HG03139 (cell line): ENCODE measurements at regions not wholly inside any gene's neighbourhood (a gene's known extent, or its start where the extent isn't known, plus 50 kb on each side); places are given as distances from the start of the nearest gene placed in this dataset.
"Not testable (repeated sequence)": the region's sequence is repeated elsewhere in the genome, so short reads cannot be mapped to it uniquely, and the experiment has no call there.

Experiments used
- ATAC-seq: cut with Tn5 transposase; IDR thresholded peaks from one replicate; pipeline ENCODE4 v1.9.1; 2021; ENCODE audit not compliant: unreplicated experiment

DNA sequence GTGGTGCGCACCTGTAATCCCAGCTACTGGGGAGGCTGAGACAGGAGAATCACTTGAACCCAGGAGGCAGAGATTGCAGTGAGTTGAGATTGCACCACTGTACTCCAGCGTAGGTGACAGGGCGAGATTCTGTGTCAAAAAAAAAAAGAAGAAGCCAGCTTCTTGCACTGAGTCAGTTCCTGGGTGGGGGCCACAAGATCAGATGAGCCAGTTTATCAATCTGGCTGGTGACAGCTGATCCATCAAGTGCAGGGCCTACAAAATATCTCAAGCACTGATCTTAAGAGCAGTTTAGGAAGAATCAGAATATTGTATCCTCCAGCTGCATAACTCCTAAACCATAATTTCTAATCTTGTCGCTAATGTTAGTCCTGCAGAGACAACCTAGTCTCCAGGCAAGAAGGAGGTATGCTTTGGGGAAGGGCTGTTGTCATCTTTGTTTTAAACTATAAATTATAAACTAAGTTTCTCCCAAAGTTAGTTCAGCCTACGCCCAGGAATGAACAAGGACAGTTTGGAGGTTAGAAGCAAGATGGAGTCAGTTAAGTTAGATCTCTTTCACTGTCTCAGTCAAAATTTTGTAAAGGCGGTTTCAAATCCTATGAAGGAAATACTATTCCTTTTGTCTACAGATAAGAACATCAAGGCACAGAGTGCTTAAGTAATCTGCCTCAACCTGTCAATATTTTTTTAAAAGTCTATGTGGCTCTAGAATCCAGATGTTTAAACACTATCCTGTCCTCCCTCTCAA lies 139.0 kb upstream of the NUDT4 start:
- not testable (repeated sequence) for ATAC-seq

DNA sequence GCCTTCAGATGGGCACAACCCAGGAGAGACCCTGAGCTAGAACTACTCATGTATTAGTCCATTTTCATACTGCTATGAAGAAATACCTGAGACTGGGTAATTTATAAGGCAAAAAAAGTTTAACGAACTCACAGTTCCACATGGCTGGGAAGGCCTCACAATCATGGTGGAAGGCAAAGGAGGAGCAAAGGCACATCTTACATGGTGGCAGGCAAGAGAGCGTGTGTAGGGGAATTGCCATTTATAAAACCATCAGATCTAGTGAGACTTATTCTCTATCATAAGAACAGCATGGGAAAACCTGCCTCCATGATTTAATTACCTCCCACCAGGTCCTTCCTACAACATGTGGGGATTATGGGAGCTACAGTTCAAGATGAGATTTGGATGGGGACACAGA lies 137.9 kb upstream of the NUDT4 start:
- ATAC-seq: not testable (repeated sequence)

- no peak for ATAC-seq
Observed at GRCh38 chr12:93242154-93242972, 135.4 kb upstream of the NUDT4 start.

- no peak for ATAC-seq
Observed at GRCh38 chr12:93243382-93243688, 134.4 kb upstream of the NUDT4 start.

DNA sequence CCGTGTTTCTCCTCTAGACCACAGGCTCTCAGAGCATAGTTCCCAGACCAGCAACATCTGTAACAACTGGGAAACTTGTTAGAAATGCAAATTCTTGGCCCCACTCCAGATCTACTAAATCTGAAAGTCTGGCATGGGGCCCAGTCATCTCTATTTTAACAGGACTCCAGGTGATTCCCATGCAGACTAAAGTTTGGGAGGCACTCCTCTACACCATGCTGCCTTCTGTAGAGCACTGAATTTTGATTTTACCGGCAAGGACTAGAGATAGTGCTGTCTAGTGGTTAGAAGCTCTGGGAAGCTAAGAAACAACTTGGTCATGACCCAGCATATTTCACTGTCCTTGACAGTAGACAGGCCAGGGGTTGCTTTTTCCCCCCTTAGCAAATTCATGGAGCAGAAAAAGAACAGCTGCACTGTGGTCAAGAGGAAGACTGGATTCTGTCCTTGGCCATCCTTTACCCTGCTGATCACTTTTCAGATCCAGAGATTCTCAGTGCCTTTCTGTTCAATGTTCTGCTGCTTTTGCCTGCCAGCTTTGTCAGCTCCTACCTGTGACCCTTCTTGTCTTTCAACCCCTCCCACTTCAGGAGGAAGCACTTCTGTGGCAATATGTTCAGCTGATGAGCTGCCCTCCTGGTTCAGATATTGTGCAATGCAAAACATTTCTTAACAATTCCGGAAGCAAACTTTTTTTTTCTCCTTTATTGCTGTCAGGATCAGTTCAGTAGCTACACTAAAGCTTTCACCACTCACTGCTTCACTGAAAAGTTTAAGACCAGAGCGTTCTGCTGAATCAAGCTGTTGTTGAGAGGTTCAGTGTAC lies 133.8 kb upstream of the NUDT4 start:
- ATAC-seq: peak; percentile 49

GRCh38 chr12:93244514-93245077 lies 133.1 kb upstream of the NUDT4 start:
- no peak for ATAC-seq

GRCh38 chr12:93245543-93245942 lies 132.2 kb upstream of the NUDT4 start:
- ATAC-seq: peak; percentile 68

DNA sequence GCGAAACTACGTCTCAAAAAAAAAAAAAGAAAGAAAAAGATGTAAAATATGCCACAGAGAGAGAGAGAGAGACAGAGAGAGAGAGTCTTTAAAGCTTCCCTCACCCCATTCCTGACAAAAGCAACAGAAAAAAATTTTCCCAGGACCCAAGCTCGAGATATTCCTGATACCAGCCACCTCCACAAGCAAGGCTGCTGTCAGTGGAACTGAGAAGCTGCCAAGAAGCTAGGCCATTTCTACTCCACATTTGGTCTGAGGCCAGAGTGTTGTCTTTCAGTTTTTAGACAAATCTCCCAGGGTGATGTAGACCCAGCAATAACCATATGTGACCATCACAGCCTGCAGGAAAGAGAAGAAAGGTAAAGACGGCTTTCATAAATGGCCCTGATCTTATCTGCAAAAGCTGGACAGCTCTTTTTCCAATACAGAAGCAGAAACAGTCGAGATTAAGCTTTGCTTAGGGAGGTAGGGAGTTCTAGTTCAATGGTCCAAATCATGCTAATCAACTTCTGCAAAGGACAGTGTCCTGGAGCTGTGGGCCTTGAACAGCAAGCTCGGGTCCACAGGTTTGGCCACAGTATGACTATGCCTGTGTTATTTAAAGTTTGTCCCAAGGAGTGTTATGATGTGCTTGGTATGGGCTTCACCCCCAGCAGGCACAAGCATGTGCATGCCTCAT lies 130.3 kb upstream of the NUDT4 start:
- no peak for ATAC-seq

DNA sequence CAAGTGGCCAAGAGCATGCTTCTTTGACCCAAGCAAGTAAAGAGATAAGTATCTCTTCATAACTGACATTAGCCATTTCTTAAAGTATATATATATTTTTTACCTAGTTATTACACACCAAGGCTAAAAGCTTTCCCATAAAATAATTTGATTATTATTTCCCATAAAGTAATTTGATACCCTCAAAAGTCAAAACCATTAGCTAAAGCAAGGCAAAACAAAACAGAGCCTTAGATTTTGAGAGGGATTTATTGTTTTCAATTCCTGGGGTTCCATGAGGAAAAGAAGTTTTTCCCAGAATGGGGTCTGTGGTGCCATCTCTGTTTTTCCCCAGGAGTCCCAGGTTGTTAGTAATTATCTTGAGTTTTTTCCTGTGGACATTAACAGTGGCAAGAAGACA lies 125.5 kb upstream of the NUDT4 start:
- no peak for ATAC-seq

GRCh38 chr12:93254911-93255310 lies 122.8 kb upstream of the NUDT4 start:
- no peak for ATAC-seq

DNA sequence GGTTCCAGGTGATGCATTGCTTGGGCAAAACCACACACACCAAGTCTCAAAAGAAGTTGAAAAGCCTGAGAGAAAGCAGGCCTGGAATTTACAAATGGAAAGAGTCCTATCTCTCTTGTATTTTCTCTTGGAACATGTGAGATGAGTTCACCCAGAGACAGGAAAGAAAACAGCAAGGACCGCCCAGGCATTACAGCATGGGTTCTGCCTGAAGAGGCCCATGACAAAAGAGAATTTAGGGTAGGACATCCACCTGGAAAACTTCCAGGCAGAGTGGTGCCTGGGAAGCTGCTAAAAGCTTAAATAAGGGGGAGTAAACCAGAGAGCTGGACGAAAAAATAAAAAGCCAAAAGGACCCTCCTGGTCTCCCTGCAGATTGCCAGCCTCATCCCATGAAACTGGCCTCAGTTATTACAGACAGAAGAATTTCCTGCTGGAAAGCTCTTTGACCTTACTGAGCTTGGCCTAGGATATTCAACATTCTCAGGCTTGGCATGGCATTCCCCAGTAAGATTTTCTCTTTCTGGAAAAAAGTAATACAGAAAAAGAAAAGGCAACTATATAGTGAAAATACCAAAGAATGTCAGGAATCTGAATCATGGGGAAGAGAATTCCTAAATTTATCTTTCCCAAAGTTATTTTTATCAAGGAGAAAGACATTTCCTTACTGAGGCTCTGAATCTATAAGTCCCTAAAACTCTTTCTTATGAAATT lies 121.3 kb upstream of the NUDT4 start:
- no peak for ATAC-seq

GRCh38 chr12:93261505-93262094 lies 116.1 kb upstream of the NUDT4 start:
- no peak for ATAC-seq

- no peak for ATAC-seq
Observed at GRCh38 chr12:93272997-93273396, 104.7 kb upstream of the NUDT4 start.

DNA sequence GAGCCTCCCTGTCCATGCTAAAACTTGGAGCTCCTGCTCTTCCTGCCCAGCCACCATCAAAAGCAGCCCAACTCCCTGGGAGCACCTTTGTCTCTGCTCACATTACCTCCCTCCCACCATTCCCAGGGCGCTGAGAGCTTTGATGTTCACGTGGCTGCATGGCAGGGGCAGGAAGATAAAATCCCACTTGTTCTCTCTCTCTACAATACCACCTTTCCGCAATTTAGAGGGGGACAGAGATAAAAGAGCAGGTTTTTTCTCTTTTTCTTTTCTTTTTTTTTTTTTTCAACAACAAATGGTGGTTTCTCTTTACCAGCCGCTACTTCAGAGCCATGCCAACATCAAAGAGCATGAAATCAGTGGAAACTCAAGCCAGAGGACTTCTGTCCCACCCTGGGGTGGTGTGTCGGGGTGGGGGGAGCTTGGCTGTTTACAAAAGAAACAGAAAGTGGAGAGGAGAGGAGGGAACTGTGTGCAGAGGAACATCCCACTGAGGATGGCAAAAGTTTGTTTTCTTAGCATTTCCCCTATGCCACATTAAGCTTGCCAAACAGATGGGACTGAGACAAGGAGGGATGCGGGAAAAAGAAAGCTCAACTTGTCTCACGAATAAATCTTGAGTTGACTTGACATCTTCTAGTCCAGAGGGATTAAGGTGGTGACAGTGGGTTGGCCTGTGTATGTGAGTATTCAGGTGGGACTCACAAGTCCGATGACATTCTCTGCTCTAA lies 103.7 kb upstream of the NUDT4 start:
- ATAC-seq: no peak

GRCh38 chr12:93274937-93275336 lies 102.8 kb upstream of the NUDT4 start:
- no peak for ATAC-seq

- no peak for ATAC-seq
Observed at GRCh38 chr12:93275589-93275988, 102.1 kb upstream of the NUDT4 start.

- no peak for ATAC-seq
Observed at GRCh38 chr12:93279565-93280412, 97.9 kb upstream of the NUDT4 start.

GRCh38 chr12:93287149-93287548 lies 90.6 kb upstream of the NUDT4 start:
- no peak for ATAC-seq
